OCI-LY7 (cell line): ENCODE measurements at regions not wholly inside any gene's neighbourhood (a gene's known extent, or its start where the extent isn't known, plus 50 kb on each side); places are given as distances from the start of the nearest gene placed in this dataset.

Source experiments
- BruUV-seq: library from RNA; stranded (reverse); fragments of 400-500 nt; replicated peaks from 2 replicates; lab custom pipeline; 2021; lab: Mats Ljungman, UMichigan
- CTCF ChIA-PET: fragments of 300-600 bp; sonication (Branson Sonifier 250); formaldehyde crosslinking; loops from one replicate; lab custom pipeline; 2022; ENCODE audit warnings: antibody characterized with exemption; ENCODE audit not compliant: unreplicated experiment; lab: Charles Lee
- POLR2A ChIA-PET: fragments of 300-600 bp; sonication (Branson Sonifier 250); formaldehyde crosslinking; loops from one replicate; lab custom pipeline; 2022; ENCODE audit warnings: antibody characterized with exemption; lab: Charles Lee
- DNase-seq: peaks from one replicate; pipeline ENCODE4 v3.0.0-alpha.2; 2015; ENCODE audit warnings: low spot score
- H2AFZ ChIP-seq: fragments of 200-600 bp; sonication (generic), shearing (Covaris generic); 2 replicates; pipeline ENCODE4 v1.6.1; 2014; ENCODE audit warnings: mild to moderate bottlenecking, antibody characterized with exemption, low read length, moderate library complexity
- H3K27ac ChIP-seq: fragments of 200-600 bp; sonication (generic); 2 replicates; pipeline ENCODE4 v1.5.1; 2014; ENCODE audit warnings: mixed run types, low read depth, mild to moderate bottlenecking, moderate library complexity, low read length, inconsistent platforms; ENCODE audit not compliant: poor library complexity, severe bottlenecking
- H3K36me3 ChIP-seq: fragments of 200-600 bp; sonication (generic); 2 replicates; pipeline ENCODE4 v1.6.1; 2014; ENCODE audit warnings: mild to moderate bottlenecking, antibody characterized with exemption, low read length, moderate library complexity, mixed read lengths; ENCODE audit not compliant: insufficient read depth
- H3K4me1 ChIP-seq: fragments of 200-600 bp; sonication (generic); 2 replicates; pipeline ENCODE4 v1.5.1; 2014; ENCODE audit warnings: mild to moderate bottlenecking, low read length; ENCODE audit not compliant: insufficient read depth, poor library complexity, severe bottlenecking
- H3K4me2 ChIP-seq: fragments of 200-600 bp; sonication (generic); 2 replicates; pipeline ENCODE4 v1.6.1; 2014; ENCODE audit warnings: mild to moderate bottlenecking, low read length
- H3K4me3 ChIP-seq: fragments of 200-600 bp; sonication (generic); 2 replicates; pipeline ENCODE4 v1.5.1; 2014; ENCODE audit warnings: mild to moderate bottlenecking, low read depth, low read length; ENCODE audit not compliant: poor library complexity, severe bottlenecking
- H3K79me2 ChIP-seq: fragments of 200-600 bp; sonication (generic); 2 replicates; pipeline ENCODE4 v1.6.1; 2016; ENCODE audit warnings: low read depth, mild to moderate bottlenecking, low read length, moderate library complexity, mixed read lengths; ENCODE audit not compliant: insufficient read depth
- H3K9me2 ChIP-seq: fragments of 200-600 bp; sonication (generic); 2 replicates; pipeline ENCODE4 v1.6.1; 2016; ENCODE audit warnings: mild to moderate bottlenecking, low read length, mixed read lengths; ENCODE audit not compliant: insufficient read depth
- H3K9me3 ChIP-seq: fragments of 200-600 bp; sonication (generic); 2 replicates; pipeline ENCODE4 v1.6.1; 2014; ENCODE audit warnings: mild to moderate bottlenecking, mixed run types, low read length, mixed read lengths
- H4K20me1 ChIP-seq: fragments of 200-600 bp; sonication (generic); 2 replicates; pipeline ENCODE4 v1.6.1; 2014; ENCODE audit warnings: mild to moderate bottlenecking, antibody characterized with exemption, low read length, moderate library complexity, mixed read lengths; ENCODE audit not compliant: insufficient read depth
- EZH2phosphoT487 ChIP-seq: fragments of 200-600 bp; sonication (generic); IDR thresholded peaks from 2 replicates; pipeline ENCODE4 v1.6.1; 2018; ENCODE audit warnings: low read depth, borderline replicate concordance, mild to moderate bottlenecking, mixed run types, antibody characterized with exemption, low read length, moderate library complexity, mixed read lengths
- intact Hi-C: fragments of 100-400 bp; cut with micrococcal nuclease; formaldehyde crosslinking; loops from one replicate; pipeline ENCODE4 v1.10.0; 2022; ENCODE audit not compliant: unreplicated experiment
- TF ChIP-seq, protein P1 (sequence below): fragments of 200-600 bp; sonication (generic); conservative IDR thresholded peaks from 2 replicates; pipeline ENCODE4 v1.5.1; 2014; ENCODE audit warnings: mild to moderate bottlenecking, antibody characterized with exemption, low read length, moderate library complexity, mixed read lengths

- no TSS peak for BruUV-seq
- no peak for DNase-seq
- Histone ChIP-seq H3K9me3 (no peaks in the 10 kb centered on the region), H3K27ac (no peak overlapping the region), H2AFZ (no peak overlapping the region), H3K9me2 (no peaks in the 10 kb centered on the region), H3K4me3 (no peak overlapping the region), H3K4me1 (no peaks in the 10 kb centered on the region), H3K4me2 (no peak overlapping the region), H3K36me3 (no peaks in the 10 kb centered on the region), H3K79me2 (no peaks in the 10 kb centered on the region), H4K20me1 (no peaks in the 10 kb centered on the region)
- intact Hi-C loops = no loop called here
- POLR2A ChIA-PET = no interaction called here
- TF ChIP-seq EZH2phosphoT487 = no peak
- TF ChIP-seq, protein P1, sequence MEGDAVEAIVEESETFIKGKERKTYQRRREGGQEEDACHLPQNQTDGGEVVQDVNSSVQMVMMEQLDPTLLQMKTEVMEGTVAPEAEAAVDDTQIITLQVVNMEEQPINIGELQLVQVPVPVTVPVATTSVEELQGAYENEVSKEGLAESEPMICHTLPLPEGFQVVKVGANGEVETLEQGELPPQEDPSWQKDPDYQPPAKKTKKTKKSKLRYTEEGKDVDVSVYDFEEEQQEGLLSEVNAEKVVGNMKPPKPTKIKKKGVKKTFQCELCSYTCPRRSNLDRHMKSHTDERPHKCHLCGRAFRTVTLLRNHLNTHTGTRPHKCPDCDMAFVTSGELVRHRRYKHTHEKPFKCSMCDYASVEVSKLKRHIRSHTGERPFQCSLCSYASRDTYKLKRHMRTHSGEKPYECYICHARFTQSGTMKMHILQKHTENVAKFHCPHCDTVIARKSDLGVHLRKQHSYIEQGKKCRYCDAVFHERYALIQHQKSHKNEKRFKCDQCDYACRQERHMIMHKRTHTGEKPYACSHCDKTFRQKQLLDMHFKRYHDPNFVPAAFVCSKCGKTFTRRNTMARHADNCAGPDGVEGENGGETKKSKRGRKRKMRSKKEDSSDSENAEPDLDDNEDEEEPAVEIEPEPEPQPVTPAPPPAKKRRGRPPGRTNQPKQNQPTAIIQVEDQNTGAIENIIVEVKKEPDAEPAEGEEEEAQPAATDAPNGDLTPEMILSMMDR = no peak
- CTCF ChIA-PET = no interaction called here
Observed at GRCh38 chr6:165001502-165002157, 307.8 kb downstream of the C6orf118 start.

- POLR2A ChIA-PET = no interaction called here
Observed at GRCh38 chr6:164998297-164998696, 311.1 kb downstream of the C6orf118 start.

DNA sequence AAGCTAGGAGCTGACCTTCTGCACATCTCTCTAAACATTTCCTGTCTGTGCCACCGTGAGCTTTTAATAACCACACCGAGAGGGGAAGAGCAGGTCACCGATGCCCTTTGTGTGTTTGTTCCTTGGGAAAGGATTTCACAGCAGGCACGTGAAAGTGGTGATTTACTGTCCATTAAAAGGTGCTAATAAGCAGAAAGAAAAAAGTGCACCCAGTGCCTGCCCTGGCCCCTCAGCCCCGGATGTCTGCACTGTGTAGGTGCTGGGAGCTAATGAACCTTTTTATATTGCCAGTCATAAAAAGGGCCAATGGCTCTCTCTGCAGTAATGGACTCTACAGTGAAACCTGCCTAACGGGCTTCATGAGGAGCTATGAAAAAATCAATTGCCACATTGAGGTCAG lies 312.6 kb downstream of the C6orf118 start:
- H3K4me3 ChIP-seq = no peak overlapping the region
- no peaks in the 10 kb centered on the region for H4K20me1 ChIP-seq
- CTCF ChIA-PET = no interaction called here
- H3K9me3 ChIP-seq = no peaks in the 10 kb centered on the region
- no peak overlapping the region for H2AFZ ChIP-seq
- H3K9me2 ChIP-seq = no peaks in the 10 kb centered on the region
- intact Hi-C loops = no loop called here
- H3K79me2 ChIP-seq = no peaks in the 10 kb centered on the region
- H3K36me3 ChIP-seq = no peaks in the 10 kb centered on the region
- no peaks in the 10 kb centered on the region for H3K4me1 ChIP-seq
- no peak overlapping the region for H3K27ac ChIP-seq
- H3K4me2 ChIP-seq = no peak overlapping the region
- no peak for TF ChIP-seq EZH2phosphoT487
- TF ChIP-seq, protein P1 = no peak
- POLR2A ChIA-PET = interaction anchor here (0.7 to 1.5 kb wide), 4 partner anchors 9 to 1748 kb away, joined by 3 to 7 read pairs (median 4); no protein-coding TSS in a partner anchor
- no TSS peak for BruUV-seq
- DNase-seq = no peak

More at GRCh38 chr6:164998297-164998696, 311.1 kb downstream of the C6orf118 start:
- TF ChIP-seq, protein P1 = no peak
- no peak for TF ChIP-seq EZH2phosphoT487
- Histone ChIP-seq H3K79me2 (no peaks in the 10 kb centered on the region), H3K4me3 (no peak overlapping the region), H3K9me2 (no peaks in the 10 kb centered on the region), H3K27ac (no peak overlapping the region), H3K9me3 (no peaks in the 10 kb centered on the region), H3K4me2 (no peak overlapping the region), H3K4me1 (no peaks in the 10 kb centered on the region), H4K20me1 (no peaks in the 10 kb centered on the region), H2AFZ (no peak overlapping the region), H3K36me3 (no peaks in the 10 kb centered on the region)
- CTCF ChIA-PET = no interaction called here
- intact Hi-C loops = no loop called here
- BruUV-seq = no TSS peak
- DNase-seq = no peak
